WERI-Rb-1 (cell line): ENCODE measurements at regions not wholly inside any gene's neighbourhood (a gene's known extent, or its start where the extent isn't known, plus 50 kb on each side); places are given as distances from the start of the nearest gene placed in this dataset.

Experiments used
- DNase-seq: peaks from one replicate; pipeline ENCODE4 v3.0.0-alpha.2; 2020
- H3K27ac ChIP-seq: fragments of 250-450 bp; sonication (Bioruptor Pico); 2 replicates; pipeline ENCODE4 v1.5.1; 2020; ENCODE audit warnings: mild to moderate bottlenecking, moderate library complexity
- H3K27me3 ChIP-seq: fragments of 250-450 bp; sonication (Bioruptor Pico); 2 replicates; pipeline ENCODE4 v1.5.1; 2021; ENCODE audit warnings: mild to moderate bottlenecking, low read depth, moderate library complexity; ENCODE audit not compliant: insufficient read depth, severe bottlenecking
- H3K36me3 ChIP-seq: fragments of 250-450 bp; sonication (Bioruptor Pico); 2 replicates; pipeline ENCODE4 v1.5.1; 2020; ENCODE audit warnings: mild to moderate bottlenecking, moderate library complexity
- H3K4me3 ChIP-seq: 2 replicates; pipeline ENCODE4 v1.5.1; 2011; ENCODE audit warnings: low read depth, mild to moderate bottlenecking, control low read depth, low read length
- H3K9me3 ChIP-seq: fragments of 250-450 bp; sonication (Bioruptor Pico); 2 replicates; pipeline ENCODE4 v1.5.1; 2021; ENCODE audit warnings: mild to moderate bottlenecking, moderate library complexity; ENCODE audit not compliant: severe bottlenecking
- TF ChIP-seq, protein P1 (sequence below): IDR thresholded peaks from 2 replicates; pipeline ENCODE4 v1.5.1; 2011; ENCODE audit warnings: low read depth, mild to moderate bottlenecking, control low read depth, inconsistent platforms, low read length

- no peak for DNase-seq
- H3K27me3 ChIP-seq, result no peaks in the 10 kb centered on the region
- TF ChIP-seq, protein P1, sequence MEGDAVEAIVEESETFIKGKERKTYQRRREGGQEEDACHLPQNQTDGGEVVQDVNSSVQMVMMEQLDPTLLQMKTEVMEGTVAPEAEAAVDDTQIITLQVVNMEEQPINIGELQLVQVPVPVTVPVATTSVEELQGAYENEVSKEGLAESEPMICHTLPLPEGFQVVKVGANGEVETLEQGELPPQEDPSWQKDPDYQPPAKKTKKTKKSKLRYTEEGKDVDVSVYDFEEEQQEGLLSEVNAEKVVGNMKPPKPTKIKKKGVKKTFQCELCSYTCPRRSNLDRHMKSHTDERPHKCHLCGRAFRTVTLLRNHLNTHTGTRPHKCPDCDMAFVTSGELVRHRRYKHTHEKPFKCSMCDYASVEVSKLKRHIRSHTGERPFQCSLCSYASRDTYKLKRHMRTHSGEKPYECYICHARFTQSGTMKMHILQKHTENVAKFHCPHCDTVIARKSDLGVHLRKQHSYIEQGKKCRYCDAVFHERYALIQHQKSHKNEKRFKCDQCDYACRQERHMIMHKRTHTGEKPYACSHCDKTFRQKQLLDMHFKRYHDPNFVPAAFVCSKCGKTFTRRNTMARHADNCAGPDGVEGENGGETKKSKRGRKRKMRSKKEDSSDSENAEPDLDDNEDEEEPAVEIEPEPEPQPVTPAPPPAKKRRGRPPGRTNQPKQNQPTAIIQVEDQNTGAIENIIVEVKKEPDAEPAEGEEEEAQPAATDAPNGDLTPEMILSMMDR, result no peak
- no peaks in the 10 kb centered on the region for H3K36me3 ChIP-seq
- peaks cover 5% of the 10 kb centered on the region for H3K9me3 ChIP-seq
- H3K4me3 ChIP-seq, result no peak overlapping the region
- no peak overlapping the region for H3K27ac ChIP-seq
Observed at GRCh38 chr16:5235119-5235518, 137.5 kb upstream of the EEF2KMT start.

- H3K4me3 ChIP-seq, result no peak overlapping the region
- peaks cover 5% of the 10 kb centered on the region for H3K9me3 ChIP-seq
- DNase-seq, result no peak
- TF ChIP-seq, protein P1, result no peak
- no peaks in the 10 kb centered on the region for H3K27me3 ChIP-seq
- no peak overlapping the region for H3K27ac ChIP-seq
- H3K36me3 ChIP-seq, result no peaks in the 10 kb centered on the region
Observed at GRCh38 chr16:5234295-5235050, 136.9 kb upstream of the EEF2KMT start.

DNA sequence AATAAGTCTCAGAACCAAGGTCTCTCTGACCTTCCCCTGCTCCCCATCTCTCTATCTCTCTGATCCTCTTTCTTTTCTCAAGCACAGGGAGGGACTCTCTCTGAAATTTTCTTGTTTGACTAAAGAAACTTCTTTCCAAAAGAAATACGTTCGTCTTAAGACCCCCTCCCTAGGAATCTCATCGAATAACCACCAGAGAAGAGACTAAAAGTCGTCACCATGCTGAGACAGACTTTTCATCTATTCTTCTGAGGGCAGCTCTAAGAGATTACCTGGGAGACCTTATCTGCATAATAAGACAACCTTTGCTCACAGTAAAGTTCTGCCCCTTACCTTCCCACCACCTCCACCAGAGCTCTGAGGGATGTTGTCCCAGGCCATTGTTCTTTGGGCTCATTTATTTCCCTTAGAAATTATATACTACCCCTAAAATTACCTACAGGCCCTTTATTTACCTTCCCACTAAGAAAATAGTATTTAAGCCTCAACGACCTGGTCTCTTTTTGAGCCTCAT, 133.7 kb upstream of the EEF2KMT start:
- Histone ChIP-seq H3K4me3 (no peak overlapping the region), H3K27ac (no peak overlapping the region), H3K9me3 (peaks cover 5% of the 10 kb centered on the region), H3K27me3 (no peaks in the 10 kb centered on the region), H3K36me3 (no peaks in the 10 kb centered on the region)
- TF ChIP-seq, protein P1, result no peak
- no peak for DNase-seq

DNA sequence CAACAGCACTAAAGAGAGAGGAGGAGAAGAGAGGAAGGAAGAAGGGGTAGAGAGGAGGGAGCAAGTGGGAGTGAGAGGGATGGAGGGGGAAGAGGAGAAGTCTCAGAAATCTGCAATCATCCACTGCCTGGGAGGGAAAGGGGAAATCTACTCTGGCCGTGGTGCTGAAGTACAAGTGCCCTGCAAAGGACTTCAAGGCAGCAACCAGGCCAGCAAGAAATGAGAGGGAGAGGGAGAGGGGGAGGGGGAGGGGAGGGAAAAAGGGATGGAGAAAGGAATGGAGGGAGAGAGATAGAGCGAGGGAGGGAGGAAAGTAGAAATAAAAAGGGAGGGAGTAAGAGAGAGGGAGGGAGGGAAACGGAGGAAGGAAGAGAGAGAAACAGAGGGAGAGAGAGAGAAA, 130.8 kb upstream of the EEF2KMT start:
- Histone ChIP-seq H3K9me3 (peaks cover 5% of the 10 kb centered on the region), H3K27me3 (no peaks in the 10 kb centered on the region), H3K27ac (no peak overlapping the region), H3K4me3 (no peak overlapping the region), H3K36me3 (no peaks in the 10 kb centered on the region)
- DNase-seq, result no peak
- TF ChIP-seq, protein P1, result no peak

GRCh38 chr16:5225931-5226655, 128.5 kb upstream of the EEF2KMT start:
- H3K27ac ChIP-seq, result no peak overlapping the region
- no peak for DNase-seq
- H3K9me3 ChIP-seq, result no peaks in the 10 kb centered on the region
- no peaks in the 10 kb centered on the region for H3K36me3 ChIP-seq
- no peaks in the 10 kb centered on the region for H3K27me3 ChIP-seq
- no peak overlapping the region for H3K4me3 ChIP-seq
- TF ChIP-seq, protein P1, result no peak
